Mucosa of stomach (tissue), 1 donor: ENCODE measurements at regions not wholly inside any gene's neighbourhood (a gene's known extent, or its start where the extent isn't known, plus 50 kb on each side); places are given as distances from the start of the nearest gene placed in this dataset.

Experiments used
- H3K27me3 ChIP-seq: one replicate; pipeline ENCODE4 v1.7.0; 2013; ENCODE audit warnings: mild to moderate bottlenecking, low read length; ENCODE audit not compliant: control insufficient read depth, insufficient read depth
- H3K36me3 ChIP-seq: one replicate; pipeline ENCODE4 v1.7.0; 2013; ENCODE audit warnings: low read length; ENCODE audit not compliant: control insufficient read depth, insufficient read depth
- H3K4me1 ChIP-seq: one replicate; pipeline ENCODE4 v1.7.0; 2013; ENCODE audit warnings: mild to moderate bottlenecking, low read length; ENCODE audit not compliant: control insufficient read depth, insufficient read depth
- H3K4me3 ChIP-seq: one replicate; pipeline ENCODE4 v1.7.0; 2013; ENCODE audit warnings: low read length
- H3K9ac ChIP-seq: one replicate; pipeline ENCODE4 v1.7.0; 2013; ENCODE audit warnings: mild to moderate bottlenecking, low read length, moderate library complexity
- H3K9me3 ChIP-seq: one replicate; pipeline ENCODE4 v1.7.0; 2013; ENCODE audit warnings: mild to moderate bottlenecking, low read length, moderate library complexity; ENCODE audit not compliant: control insufficient read depth
- donor health status: Pancreatic carcinoma.

- Histone ChIP-seq H3K27me3 (no peaks in the 10 kb centered on the region), H3K36me3 (no peaks in the 10 kb centered on the region), H3K4me1 (no peaks in the 10 kb centered on the region), H3K9me3 (no peaks in the 10 kb centered on the region), H3K9ac (no peak overlapping the region), H3K4me3 (no peak overlapping the region)
Observed at GRCh38 chr21:39111931-39112550, 71.2 kb downstream of the PSMG1 start.

- H3K36me3 ChIP-seq = no peaks in the 10 kb centered on the region
- H3K9ac ChIP-seq = no peak overlapping the region
- H3K4me1 ChIP-seq = no peaks in the 10 kb centered on the region
- H3K27me3 ChIP-seq = no peaks in the 10 kb centered on the region
- H3K9me3 ChIP-seq = no peaks in the 10 kb centered on the region
- H3K4me3 ChIP-seq = no peak overlapping the region
Observed at GRCh38 chr21:39110431-39110830, 72.8 kb downstream of the PSMG1 start.

- Histone ChIP-seq H3K9me3 (no peaks in the 10 kb centered on the region), H3K4me1 (no peaks in the 10 kb centered on the region), H3K9ac (no peak overlapping the region), H3K36me3 (no peaks in the 10 kb centered on the region), H3K27me3 (no peaks in the 10 kb centered on the region), H3K4me3 (no peak overlapping the region)
Observed at GRCh38 chr21:39109596-39110210, 73.5 kb downstream of the PSMG1 start.

GRCh38 chr21:39109163-39109530 is 74.1 kb downstream of the PSMG1 start:
- Histone ChIP-seq H3K36me3 (no peaks in the 10 kb centered on the region), H3K4me3 (no peak overlapping the region), H3K27me3 (no peaks in the 10 kb centered on the region), H3K9me3 (no peaks in the 10 kb centered on the region), H3K9ac (no peak overlapping the region), H3K4me1 (no peaks in the 10 kb centered on the region)

- H3K36me3 ChIP-seq = no peaks in the 10 kb centered on the region
- H3K9ac ChIP-seq = no peak overlapping the region
- no peaks in the 10 kb centered on the region for H3K27me3 ChIP-seq
- H3K4me1 ChIP-seq = no peaks in the 10 kb centered on the region
- H3K9me3 ChIP-seq = no peaks in the 10 kb centered on the region
- no peak overlapping the region for H3K4me3 ChIP-seq
Observed at GRCh38 chr21:39108291-39109162, 74.7 kb downstream of the PSMG1 start.

- Histone ChIP-seq H3K9ac (no peak overlapping the region), H3K4me1 (no peaks in the 10 kb centered on the region), H3K4me3 (no peak overlapping the region), H3K36me3 (no peaks in the 10 kb centered on the region), H3K27me3 (no peaks in the 10 kb centered on the region), H3K9me3 (no peaks in the 10 kb centered on the region)
Observed at GRCh38 chr21:39107739-39108138, 75.5 kb downstream of the PSMG1 start.

GRCh38 chr21:39106881-39107462 is 76.3 kb downstream of the PSMG1 start:
- Histone ChIP-seq H3K27me3 (no peaks in the 10 kb centered on the region), H3K9ac (no peak overlapping the region), H3K36me3 (no peaks in the 10 kb centered on the region), H3K9me3 (no peaks in the 10 kb centered on the region), H3K4me3 (no peak overlapping the region), H3K4me1 (no peaks in the 10 kb centered on the region)

- Histone ChIP-seq H3K9me3 (no peaks in the 10 kb centered on the region), H3K4me3 (no peak overlapping the region), H3K36me3 (no peaks in the 10 kb centered on the region), H3K27me3 (no peaks in the 10 kb centered on the region), H3K9ac (no peak overlapping the region), H3K4me1 (no peaks in the 10 kb centered on the region)
Observed at GRCh38 chr21:39105836-39106235, 77.4 kb downstream of the PSMG1 start.

GRCh38 chr21:39105341-39105765 is 77.9 kb downstream of the PSMG1 start:
- Histone ChIP-seq H3K4me3 (no peak overlapping the region), H3K4me1 (no peaks in the 10 kb centered on the region), H3K9me3 (no peaks in the 10 kb centered on the region), H3K9ac (no peak overlapping the region), H3K27me3 (no peaks in the 10 kb centered on the region), H3K36me3 (no peaks in the 10 kb centered on the region)

GRCh38 chr21:39104911-39105310 is 78.3 kb downstream of the PSMG1 start:
- H3K4me1 ChIP-seq = no peaks in the 10 kb centered on the region
- H3K36me3 ChIP-seq = no peaks in the 10 kb centered on the region
- H3K9me3 ChIP-seq = no peaks in the 10 kb centered on the region

GRCh38 chr21:39103689-39104088 is 79.6 kb downstream of the PSMG1 start:
- Histone ChIP-seq H3K27me3 (no peaks in the 10 kb centered on the region), H3K4me1 (no peaks in the 10 kb centered on the region), H3K9ac (no peak overlapping the region), H3K36me3 (no peaks in the 10 kb centered on the region), H3K9me3 (no peaks in the 10 kb centered on the region), H3K4me3 (no peak overlapping the region)

More at GRCh38 chr21:39104911-39105310, 78.3 kb downstream of the PSMG1 start:
- Histone ChIP-seq H3K9ac (no peak overlapping the region), H3K4me3 (no peak overlapping the region), H3K27me3 (no peaks in the 10 kb centered on the region)

GRCh38 chr21:39099859-39100258 is 83.4 kb downstream of the PSMG1 start:
- Histone ChIP-seq H3K9me3 (no peaks in the 10 kb centered on the region), H3K9ac (no peak overlapping the region), H3K36me3 (no peaks in the 10 kb centered on the region), H3K4me3 (no peak overlapping the region), H3K27me3 (no peaks in the 10 kb centered on the region), H3K4me1 (peaks cover 6% of the 10 kb centered on the region)
